GM13977 (cell line): ENCODE measurements at regions not wholly inside any gene's neighbourhood (a gene's known extent, or its start where the extent isn't known, plus 50 kb on each side); places are given as distances from the start of the nearest gene placed in this dataset.

ENCODE experiments used
- DNase-seq: peaks from one replicate; pipeline ENCODE4 v3.0.0; 2012; ENCODE audit warnings: low spot score
- CTCF ChIP-seq: IDR thresholded peaks from 2 replicates; pipeline ENCODE4 v1.5.1; 2012; ENCODE audit warnings: mild to moderate bottlenecking, control low read depth; ENCODE audit not compliant: insufficient read depth; ENCODE audit errors: extremely low read depth, missing control alignments
- in situ Hi-C: fragments of 300-500 bp; cut with MboI; formaldehyde crosslinking; loops from one replicate; pipeline ENCODE4 v1.12.0; 2022; ENCODE audit warnings: low sequenced_read_pairs, low pct_unique_long_range_greater_than_20kb, mixed read lengths, inconsistent platforms; ENCODE audit not compliant: unreplicated experiment

- TF ChIP-seq CTCF, result no peak
- no peak for DNase-seq
- in situ Hi-C loops, result no loop called here
Measured at GRCh38 chr2:122139739-122140420, 384.4 kb downstream of the TSN start.

- in situ Hi-C loops, result no loop called here
- no peak for DNase-seq
- TF ChIP-seq CTCF, result no peak
Measured at GRCh38 chr2:122144884-122145283, 389.4 kb downstream of the TSN start.

GRCh38 chr2:122145856-122146255, 390.4 kb downstream of the TSN start:
- in situ Hi-C loops, result no loop called here
- TF ChIP-seq CTCF, result no peak
- no peak for DNase-seq

GRCh38 chr2:122148128-122148767, 392.8 kb downstream of the TSN start:
- TF ChIP-seq CTCF, result no peak
- no peak for DNase-seq
- in situ Hi-C loops, result no loop called here

- no peak for DNase-seq
- in situ Hi-C loops, result no loop called here
- TF ChIP-seq CTCF, result no peak
Measured at GRCh38 chr2:122150524-122151280, 395.3 kb downstream of the TSN start.

- TF ChIP-seq CTCF, result no peak
- in situ Hi-C loops, result no loop called here
- no peak for DNase-seq
Measured at GRCh38 chr2:122152571-122152970, 397.1 kb downstream of the TSN start.
